GM18507 (cell line): ENCODE measurements at regions not wholly inside any gene's neighbourhood (a gene's known extent, or its start where the extent isn't known, plus 50 kb on each side); places are given as distances from the start of the nearest gene placed in this dataset.

ENCODE experiments used
- DNase-seq: peaks from one replicate; pipeline ENCODE4 v3.0.0; 2011; ENCODE audit warnings: low read depth; ENCODE audit not compliant: insufficient read length; ENCODE audit errors: extremely low spot score
- FAIRE-seq: peaks from 2 replicates; lab custom pipeline; 2011; peaks lifted over from hg19 to GRCh38; lab: Jason Lieb, UNC

DNA sequence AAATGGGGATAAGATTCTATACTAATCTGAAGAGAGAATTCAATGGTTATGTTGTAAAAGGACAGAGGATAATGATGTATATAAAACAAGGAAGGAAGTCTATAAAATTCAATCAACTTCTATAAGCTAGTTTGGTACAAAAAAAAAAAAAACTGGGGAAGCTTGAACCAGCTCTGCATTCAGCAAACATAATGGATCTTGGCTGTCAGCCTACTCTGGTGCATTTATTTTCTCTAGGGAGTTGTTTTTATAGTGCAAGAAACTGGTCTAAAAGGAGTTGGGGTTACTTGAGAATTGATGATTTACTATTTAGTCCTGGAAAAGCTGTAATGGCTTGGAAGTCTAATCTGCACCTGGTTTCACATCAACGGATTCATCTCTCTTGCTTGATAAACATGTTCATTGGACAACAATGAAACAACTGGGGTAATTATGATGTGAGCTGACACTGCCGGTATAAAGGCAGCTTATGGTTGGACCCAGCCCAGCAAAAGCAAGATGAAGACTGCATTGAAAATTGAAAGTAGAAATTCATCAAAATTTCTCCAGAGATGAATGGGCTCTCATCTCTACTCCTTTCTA, 199.4 kb upstream of the NRIP1 start:
- DNase-seq (no peak), FAIRE-seq (no peak)

DNA sequence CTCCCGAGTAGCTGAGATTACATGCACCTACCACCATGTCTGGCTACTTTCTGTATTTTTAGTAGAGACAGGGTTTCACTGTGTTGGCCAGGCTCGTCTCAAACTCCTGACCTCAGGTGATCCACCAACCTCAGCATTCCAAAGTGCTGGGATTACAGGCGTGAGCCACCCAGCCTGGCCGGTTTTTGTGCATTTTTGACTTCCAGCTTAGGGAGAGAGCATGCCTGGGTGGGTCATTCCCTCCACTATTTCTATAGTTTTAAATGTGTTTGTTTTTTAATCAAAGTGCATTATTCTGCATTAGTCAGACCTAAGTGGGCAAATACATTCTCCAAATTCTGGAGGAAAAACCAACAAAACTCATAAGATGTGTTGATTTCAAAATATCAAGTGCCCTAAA, 207.4 kb upstream of the NRIP1 start:
- FAIRE-seq (no peak), DNase-seq (no peak)

DNA sequence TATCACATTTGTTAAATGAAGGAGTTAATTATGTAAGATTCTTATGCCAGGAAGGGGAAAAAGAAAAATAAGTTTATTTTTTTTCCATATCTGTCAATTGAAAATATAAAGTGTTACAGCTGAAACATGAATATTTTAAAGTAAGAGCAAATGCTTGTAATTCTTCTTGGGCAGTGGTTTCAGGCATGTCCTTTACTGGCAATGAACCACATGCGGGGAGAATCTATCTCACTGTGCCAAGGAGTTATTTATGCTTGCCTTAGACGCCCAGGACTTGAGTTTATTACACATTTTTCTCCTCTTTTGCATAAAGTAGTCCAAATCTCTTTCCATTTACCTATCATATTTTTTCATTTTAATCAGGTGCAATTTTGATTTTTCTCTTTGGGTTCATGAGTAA, 207.8 kb upstream of the NRIP1 start:
- no peak for FAIRE-seq
- no peak for DNase-seq

DNA sequence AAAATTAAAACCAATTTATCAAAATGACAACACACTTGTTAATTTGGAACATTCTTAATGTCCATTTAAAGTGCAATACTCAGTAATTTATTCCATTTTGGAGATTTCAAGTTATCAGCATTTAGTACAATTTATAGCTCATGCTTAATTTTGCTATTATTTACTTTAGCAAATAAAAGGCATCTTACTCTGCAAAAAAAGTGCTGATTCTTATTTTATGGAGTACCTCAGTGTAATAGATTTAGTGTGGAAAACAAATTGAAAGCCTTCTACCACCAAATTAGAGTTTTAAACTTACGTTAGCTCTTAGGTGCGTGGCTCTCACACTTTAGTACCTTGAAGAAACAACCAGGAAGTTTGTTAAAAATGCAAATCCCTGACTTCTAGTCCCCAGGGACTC, 208.4 kb upstream of the NRIP1 start:
- FAIRE-seq (no peak), DNase-seq (no peak)

DNA sequence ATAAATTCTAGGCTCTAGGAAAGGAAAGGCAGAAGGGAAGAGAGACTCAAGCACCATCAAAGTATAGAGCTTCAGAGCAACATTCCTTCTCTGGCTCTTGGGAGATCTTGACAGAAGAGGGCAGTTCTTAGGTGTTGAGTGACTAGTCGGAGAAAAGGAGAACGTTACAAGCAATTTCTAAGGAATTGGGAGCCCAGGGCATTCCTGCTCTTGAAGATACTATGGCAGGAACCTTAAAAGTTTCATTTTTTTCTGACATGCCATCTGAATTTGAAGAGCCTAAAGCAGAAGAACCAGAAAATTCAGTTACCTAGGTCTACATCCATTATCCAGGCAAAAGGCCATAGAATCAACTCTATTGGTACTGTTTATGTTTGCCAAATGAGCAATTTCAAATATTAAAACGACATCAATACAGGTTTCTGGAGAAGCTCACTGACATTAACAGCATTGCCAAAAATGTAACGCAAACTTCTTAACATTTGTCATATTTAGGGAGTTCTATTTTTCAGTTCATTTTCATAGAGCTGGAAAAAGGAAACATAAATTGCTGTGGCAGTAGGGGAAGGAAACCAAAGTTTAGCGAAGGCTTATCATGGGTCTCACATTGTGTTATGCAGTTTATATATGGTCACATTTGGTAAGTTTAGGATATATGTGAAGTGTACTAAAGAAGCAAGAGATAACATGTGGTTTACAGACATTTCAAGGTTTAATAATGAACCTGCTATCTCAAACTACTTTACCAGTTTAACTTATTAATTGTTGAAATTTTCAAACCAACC, 210.1 kb upstream of the NRIP1 start:
- no peak for DNase-seq
- no peak for FAIRE-seq

DNA sequence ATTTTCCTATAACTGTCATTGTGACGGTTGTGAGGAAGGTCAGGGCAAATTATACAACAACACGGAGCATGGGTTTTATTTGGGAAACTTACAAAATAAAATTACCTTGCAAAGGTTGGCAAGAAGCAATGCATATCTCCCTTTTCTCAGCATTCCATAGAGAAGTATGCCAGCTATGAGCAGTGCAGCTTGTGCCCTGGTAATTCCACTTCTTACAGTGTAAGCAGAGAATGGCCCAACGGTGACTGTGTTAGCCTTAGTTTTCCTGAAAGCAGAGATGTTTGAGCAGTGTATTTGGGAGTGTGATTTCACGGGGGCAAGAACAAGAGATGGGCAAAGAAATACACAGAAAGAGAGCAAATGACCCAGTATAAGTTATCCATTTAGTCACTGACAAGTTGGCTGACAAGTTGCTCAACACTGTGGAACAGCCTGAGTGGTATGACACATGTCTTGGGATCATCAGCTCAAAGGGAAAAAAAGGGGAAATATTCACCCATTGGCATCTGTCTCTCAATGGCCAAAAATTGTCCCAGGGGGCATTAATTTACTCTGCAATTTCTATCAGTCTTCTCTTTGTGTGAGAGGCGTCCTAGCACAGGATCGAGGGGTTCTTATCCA, 210.9 kb upstream of the NRIP1 start:
- FAIRE-seq (no peak), DNase-seq (no peak)

DNA sequence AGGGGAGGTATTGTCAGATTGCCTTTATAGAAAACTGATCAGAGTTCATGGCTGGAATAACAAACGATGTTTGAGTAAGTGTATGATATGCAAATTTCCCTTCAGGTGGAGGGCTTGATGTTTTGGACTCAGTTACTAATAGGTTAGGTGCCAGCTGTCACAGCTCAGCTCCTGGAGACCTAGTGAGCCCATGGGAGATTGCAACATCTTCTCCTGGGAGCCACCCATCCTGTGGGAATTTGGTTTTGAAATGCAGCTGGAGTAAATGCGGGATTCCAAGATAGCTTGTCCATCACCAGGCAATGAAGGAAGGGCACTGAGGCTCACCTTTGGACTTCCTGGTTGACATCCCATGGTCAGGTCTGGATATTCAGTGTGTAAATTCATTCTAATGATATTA, 211.4 kb upstream of the NRIP1 start:
- FAIRE-seq: no peak
- no peak for DNase-seq

DNA sequence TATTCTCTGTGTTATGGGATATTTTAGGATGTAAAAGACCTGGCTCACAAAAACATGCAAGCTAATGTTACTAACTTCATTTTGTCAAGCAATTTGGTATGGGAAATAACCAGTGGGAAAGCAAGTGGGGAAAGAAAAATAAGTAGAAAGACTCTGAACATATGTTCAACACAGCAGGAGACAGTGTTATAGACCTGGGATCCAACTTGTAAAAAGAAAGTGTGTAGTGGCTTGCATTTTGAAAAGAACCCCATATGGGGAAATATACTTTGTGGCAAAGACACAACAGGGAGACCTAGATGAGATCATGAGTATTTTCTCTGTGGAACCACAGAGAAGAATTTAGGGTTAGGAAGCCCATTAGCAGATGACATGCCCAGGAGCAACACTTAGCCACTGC, 212.7 kb upstream of the NRIP1 start:
- DNase-seq (no peak), FAIRE-seq (no peak)

DNA sequence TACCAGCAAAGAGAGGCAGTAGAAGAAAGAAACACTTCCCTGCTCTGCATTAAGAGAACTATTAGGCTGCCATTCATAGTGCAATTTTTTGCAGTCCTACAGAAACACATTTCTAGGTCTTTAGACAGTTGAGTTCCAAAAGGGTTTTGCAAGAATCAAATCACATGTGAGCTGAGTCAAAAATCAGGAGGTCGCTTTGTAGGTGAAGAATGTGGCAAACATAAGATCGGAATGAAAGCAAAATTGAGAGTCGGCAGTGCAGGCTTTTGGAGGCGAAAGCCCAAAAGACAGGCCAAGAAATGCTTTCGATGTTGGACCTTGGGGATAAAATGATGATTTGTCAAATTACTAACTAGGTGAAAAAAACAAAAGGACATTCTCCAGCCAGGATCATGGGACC, 213.5 kb upstream of the NRIP1 start:
- DNase-seq (no peak), FAIRE-seq (no peak)

DNA sequence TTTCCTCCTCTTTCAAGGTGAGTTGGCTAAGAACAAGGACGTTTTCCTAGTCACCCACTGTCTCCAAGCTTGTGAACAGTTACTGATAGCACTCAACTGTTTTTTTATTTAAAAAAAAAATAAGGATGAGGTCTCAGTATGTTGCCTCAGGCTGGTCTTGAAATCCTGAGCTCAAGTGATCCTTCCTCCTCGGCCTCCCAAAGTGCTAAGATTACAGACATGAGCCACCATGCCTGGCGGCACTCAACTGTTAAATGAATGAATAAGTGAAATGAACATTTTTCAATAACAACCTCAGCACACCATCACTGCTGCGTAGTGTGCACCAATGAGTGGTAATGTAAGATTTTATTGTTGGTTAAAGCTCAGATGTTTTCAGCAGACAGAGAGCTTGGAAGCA, 214.1 kb upstream of the NRIP1 start:
- no peak for DNase-seq
- FAIRE-seq: no peak

DNA sequence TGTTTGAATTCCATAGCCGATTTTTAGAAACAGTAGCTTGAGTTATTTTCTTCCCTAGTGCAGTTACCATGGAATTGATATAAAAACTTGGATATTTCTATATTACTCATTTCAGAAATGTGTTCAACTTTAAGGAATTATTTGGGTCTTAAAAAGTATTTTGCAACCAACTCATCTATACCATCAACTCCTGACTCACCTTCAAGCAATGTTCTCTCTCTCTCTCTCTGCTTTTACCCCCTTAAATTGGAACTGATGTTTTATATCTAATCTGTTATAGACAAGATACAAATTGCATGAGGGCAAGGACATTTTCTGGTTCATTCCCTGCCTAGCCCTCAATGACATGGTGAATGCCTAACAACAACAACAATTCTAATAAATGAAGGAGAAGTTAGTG, 214.7 kb upstream of the NRIP1 start:
- FAIRE-seq (no peak), DNase-seq (no peak)

DNA sequence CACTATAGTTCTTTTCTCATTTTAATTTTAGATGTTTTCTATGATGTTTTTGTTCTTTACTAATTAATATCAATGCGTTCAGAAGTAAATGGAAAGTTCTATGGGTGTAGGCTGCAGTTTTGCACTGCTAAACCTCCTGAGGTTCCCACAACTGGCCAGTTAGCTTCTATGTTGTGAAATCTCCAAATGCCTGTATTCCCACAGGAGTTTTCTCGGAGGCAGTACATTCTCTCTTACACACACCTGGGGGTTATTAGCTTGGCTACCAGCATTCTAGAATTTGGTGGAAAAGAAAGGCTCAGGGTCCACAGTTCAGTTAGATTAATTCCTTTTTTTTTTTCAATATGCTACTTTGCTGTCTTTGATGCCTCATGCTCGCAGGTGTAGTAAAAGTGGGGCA, 216.9 kb upstream of the NRIP1 start:
- FAIRE-seq (no peak), DNase-seq (no peak)

DNA sequence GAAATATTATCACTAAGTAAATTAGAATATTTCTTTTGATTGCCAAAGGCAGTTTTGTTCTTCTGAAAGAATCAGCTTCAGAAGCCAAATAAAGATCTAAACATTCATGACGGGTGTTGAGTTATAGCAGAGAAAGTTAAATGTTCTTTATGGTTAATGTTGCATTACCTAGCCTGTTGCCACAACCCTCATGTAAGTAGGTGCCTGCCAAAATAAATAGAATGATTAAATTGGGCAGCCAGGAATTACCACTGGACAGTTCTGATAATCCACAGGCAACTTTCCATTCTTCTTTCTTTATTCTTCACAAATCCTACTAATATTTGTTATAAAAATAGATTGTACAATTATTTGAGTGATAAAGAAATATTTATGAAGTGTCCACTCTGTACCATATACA, 217.9 kb upstream of the NRIP1 start:
- FAIRE-seq: no peak

DNA sequence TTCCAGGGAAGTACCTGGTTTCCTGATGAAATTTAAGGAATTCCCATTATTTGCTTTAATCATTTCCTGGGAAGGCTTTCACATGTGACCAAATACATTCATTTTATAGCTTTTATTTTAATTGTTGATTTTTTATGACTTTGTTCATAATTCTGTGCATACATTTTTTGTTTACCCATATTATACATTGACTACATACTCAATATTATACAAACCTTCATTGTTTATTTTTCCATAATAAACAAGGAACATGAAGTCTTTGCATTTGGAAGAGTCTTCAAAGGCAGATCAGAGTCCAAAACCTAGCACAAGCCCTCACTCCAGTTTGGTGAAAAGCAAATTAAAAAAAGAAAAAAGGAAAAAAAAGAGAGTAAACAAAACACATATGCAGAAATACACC, 218.3 kb upstream of the NRIP1 start:
- FAIRE-seq (no peak), DNase-seq (no peak)

More for the DNA sequence above, 217.9 kb upstream of the NRIP1 start:
- no peak for DNase-seq

DNA sequence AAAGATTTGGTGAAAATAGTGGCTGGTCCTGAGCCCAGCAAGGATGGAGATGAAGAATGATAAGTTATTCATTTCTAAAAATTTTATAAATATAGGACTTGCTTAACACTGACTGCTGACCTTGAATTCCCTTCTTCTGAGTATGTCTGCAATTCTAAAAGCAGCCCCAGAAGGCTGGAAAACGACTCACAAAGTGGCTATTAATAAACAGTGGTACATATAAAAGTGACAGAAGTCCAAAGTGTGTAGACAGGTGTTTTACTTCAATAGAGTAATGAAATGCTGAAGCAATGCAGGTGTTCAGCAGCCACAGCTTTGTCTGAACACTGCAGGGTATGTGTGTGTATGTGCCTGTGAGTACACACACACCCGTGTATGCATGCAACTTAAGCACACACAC, 219.0 kb upstream of the NRIP1 start:
- no peak for FAIRE-seq
- DNase-seq: no peak

DNA sequence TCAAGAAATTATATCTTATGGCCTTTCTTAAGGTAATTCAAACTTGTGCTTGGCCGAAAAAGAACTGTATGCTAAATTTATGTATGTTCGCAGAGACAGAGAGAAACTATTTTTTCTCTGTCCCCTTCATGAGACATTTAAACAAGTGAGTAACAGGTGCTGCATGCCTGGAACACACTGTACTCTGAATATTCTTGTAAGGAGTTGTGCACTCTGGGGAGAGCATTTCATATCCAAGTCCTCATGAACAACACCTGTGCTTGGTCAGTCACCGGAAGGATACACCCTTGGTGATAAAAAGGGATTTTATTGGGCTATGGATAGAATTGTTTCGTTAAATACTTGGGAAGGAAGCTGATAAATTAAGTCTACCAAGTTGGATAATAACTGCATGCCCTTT, 220.8 kb upstream of the NRIP1 start:
- no peak for DNase-seq
- no peak for FAIRE-seq

DNA sequence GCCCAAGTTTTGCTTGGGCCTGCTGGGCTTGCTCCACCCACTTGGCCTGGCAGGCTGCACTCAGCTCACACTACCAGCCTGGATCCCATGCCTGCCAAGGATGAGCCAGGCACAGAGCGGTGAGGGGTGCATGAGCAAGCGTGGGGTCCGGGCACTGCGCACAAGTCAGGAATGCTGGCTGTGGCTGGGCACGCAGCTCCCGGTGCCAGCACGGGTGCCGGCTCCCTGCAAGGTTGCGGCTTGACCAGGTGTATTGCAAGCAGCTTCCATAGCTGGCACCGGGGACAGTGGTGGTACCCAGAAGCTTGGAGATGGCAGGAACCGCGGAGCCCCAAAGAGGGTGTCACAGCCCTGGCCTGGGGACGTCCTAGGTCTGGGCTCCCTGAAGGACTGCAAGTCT, 224.4 kb upstream of the NRIP1 start:
- FAIRE-seq (no peak), DNase-seq (no peak)

DNA sequence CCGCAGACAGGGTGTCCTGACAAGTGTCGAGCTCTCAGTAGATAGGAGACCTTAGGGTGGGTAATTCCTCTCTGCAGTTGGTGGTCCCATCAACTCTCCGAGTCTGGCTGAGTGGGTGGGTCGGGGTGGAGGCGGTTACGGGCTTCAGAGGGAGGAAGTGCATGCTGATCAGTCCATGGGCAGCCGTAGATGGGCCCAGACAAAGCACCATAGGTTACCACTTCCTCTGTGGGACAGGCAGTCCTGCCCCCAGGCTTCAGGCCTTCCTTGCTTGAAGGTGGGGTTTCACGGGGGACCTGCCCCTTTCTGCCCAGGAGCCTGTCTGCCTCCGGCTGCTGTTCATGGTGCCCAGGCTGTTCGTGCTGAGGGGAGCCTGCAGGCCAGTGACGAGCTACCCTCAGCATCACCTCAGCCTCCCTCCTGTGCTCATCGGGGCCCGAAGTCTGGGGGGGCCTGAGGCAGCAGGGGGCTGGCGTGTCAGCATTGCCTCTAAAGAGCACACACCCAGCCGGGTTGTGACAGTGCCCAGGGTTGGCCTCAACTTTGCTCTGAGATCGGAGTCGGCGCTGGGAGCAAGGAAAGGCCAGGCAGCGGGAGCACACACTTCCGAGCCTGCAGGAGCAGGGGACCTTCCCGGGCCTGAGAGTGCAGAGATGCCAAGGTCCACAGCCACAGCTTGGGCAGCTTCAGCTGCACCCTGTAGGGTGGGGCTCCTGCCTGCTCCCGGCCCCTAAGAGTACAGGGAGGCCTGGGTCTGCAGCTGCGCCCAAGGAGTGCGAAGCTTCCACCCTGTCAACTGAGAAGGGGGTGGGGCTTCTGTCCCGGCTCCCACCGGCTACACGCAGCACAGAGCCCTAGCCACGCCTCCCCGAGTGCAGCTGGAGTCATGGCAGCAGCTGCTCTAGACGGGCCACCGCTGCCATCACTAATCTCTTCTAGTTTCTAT, 225.4 kb upstream of the NRIP1 start:
- DNase-seq (no peak), FAIRE-seq (no peak)

DNA sequence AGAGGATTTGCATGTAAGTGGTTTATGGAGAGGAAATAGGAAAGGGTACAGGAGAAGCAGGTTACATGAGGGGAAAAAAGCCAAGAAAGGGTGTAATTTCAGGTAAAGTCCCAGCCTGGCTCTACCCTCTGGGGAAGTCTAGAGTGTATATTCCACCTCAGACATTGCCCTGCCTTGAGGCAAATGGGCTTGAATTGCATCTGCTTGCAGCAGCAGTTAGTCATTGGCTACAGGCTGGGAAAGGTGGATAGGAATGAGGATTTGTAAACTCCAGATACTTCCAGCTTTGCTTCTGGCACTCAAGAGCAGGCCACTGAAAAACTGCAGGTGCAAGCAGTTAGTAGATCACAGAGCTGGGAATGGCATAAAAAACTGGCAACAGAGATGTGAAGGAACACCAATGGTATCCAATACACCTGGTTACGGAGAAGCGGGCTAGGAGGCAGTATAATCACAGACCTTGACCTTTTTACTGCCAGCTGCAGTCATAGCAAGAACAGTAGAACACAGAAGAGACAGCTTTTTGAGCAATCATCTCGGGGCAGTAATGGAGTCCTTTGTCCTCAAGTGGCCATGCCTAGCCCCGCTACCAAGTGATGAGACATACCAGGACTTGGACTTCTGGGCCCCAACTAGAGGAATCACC, 226.9 kb upstream of the NRIP1 start:
- DNase-seq (no peak), FAIRE-seq (no peak)

DNA sequence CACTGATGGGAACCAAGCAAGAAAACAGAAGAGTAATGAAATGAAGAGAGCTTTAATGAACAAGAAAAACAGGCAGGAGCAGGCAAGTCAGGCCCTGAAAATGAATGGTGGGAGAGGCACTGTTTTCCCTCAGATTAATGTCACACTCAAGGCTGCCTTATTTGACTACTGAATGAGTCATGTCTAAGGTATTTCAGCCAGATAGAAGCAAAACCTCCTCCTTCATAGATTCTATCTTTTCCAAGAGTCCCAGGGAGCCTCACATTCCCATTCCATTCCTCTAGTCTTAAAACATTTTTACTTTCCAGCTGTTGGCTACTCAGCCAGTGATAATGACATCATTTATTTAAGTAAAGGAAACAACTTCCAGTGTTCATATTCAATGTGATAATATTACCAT, 228.4 kb upstream of the NRIP1 start:
- FAIRE-seq (no peak), DNase-seq (no peak)
